ENCODE measurements at regions not wholly inside any gene's neighbourhood (a gene's known extent, or its start where the extent isn't known, plus 50 kb on each side); places are given as distances from the start of the nearest gene placed in this dataset.

DNA sequence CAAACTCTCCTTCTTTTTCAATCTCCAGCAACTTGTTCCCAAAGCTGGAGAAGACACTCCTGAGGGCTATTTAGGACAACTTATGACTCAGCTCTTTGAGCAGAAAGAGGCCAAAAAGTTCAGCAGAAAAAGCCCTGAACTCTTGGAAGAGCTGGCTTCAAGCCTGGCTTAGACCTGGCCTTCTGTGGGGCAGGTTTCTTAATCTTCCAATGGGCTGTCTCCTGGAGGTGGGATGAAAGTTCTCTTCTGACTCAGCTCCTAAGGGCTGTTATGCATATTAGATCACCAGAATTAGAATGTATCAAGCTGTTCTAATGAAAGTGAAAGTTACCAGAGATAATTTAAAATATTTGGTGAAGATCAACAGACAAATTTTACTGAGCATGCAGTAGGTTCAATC, 129.4 kb downstream of the RAD51AP2 start:
- Histone ChIP-seq H3K36me3 (replicated peaks; ENCODE audit: low read depth, low read length) (no peaks in the 10 kb centered on the region), H3K4me2 (ENCODE audit: low read length) (no peak overlapping the region), H3K27me3 (ENCODE audit: low read depth, low read length) (no peaks in the 10 kb centered on the region), H3K9ac (ENCODE audit: low read length) (no peak overlapping the region), H3K9me3 (ENCODE audit: insufficient read depth, low read length) (no peaks in the 10 kb centered on the region), H4K20me1 (ENCODE audit: insufficient read depth, low read length) (no peaks in the 10 kb centered on the region), H2AFZ (ENCODE audit: low read depth, low read length) (no peak overlapping the region), H3K79me2 (ENCODE audit: low read length) (no peaks in the 10 kb centered on the region), H3K27ac (ENCODE audit: low read length) (no peak overlapping the region), H3K4me3 (ENCODE audit: low read length) (no peak overlapping the region), H3K4me1 (ENCODE audit: low read length) (no peaks in the 10 kb centered on the region)
- TF ChIP-seq EZH2phosphoT487 (IDR thresholded peaks at IDR 0.05; ENCODE audit: low read depth), result no peak
- TF ChIP-seq, protein P1, sequence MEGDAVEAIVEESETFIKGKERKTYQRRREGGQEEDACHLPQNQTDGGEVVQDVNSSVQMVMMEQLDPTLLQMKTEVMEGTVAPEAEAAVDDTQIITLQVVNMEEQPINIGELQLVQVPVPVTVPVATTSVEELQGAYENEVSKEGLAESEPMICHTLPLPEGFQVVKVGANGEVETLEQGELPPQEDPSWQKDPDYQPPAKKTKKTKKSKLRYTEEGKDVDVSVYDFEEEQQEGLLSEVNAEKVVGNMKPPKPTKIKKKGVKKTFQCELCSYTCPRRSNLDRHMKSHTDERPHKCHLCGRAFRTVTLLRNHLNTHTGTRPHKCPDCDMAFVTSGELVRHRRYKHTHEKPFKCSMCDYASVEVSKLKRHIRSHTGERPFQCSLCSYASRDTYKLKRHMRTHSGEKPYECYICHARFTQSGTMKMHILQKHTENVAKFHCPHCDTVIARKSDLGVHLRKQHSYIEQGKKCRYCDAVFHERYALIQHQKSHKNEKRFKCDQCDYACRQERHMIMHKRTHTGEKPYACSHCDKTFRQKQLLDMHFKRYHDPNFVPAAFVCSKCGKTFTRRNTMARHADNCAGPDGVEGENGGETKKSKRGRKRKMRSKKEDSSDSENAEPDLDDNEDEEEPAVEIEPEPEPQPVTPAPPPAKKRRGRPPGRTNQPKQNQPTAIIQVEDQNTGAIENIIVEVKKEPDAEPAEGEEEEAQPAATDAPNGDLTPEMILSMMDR (IDR thresholded peaks at IDR 0.05; ENCODE audit: low read depth, low read length), result no peak

DNA sequence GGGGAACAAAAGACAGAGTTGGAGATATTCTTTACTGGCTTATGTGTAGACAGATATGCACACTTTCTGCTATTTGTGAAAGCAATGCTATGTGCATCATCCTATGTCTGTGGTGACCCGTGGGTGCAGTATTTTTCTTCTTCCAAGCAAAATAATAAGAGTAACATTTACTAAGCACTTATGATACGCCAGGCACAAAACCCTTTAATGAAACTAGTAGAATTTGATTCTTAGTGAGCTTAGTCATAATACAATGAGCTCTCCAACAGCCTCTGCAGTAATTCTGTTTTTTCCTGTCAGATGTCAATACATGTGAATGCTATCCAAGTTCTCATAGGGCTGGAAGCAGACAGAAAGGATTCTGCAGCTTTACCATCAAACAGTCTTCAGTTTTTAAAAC, 130.6 kb downstream of the RAD51AP2 start:
- no peaks in the 10 kb centered on the region for H3K36me3 ChIP-seq (replicated peaks; ENCODE audit: low read depth, low read length)

DNA sequence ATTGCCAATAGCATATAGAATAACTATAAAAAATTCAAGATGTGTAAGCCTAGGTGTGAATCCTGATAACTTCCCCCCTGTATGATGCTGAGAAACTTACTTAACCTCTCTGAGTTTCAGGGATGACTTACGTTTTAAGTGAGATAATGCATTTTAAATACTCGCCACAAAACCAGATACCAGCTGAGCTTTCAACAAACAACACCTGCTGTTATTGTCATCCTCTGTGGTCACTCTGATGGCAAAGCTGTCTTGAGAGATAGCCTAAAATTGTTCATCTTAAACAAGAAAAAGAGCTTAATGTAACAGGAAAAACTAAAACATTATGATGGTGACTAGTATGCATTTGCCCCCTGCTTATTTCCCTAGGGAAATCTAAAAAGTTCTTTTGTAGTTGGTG, 131.5 kb downstream of the RAD51AP2 start:
- H3K9ac ChIP-seq (ENCODE audit: low read length), result no peak overlapping the region
- no peak overlapping the region for H3K4me2 ChIP-seq (ENCODE audit: low read length)
- no peaks in the 10 kb centered on the region for H3K79me2 ChIP-seq (ENCODE audit: low read length)
- H4K20me1 ChIP-seq (ENCODE audit: insufficient read depth, low read length), result no peaks in the 10 kb centered on the region
- H2AFZ ChIP-seq (ENCODE audit: low read depth, low read length), result no peak overlapping the region
- H3K4me3 ChIP-seq (ENCODE audit: low read length), result no peak overlapping the region
- no peak for TF ChIP-seq EZH2phosphoT487 (IDR thresholded peaks at IDR 0.05; ENCODE audit: low read depth)
- TF ChIP-seq, protein P1 (IDR thresholded peaks at IDR 0.05; ENCODE audit: low read depth, low read length), result no peak
- no peak overlapping the region for H3K27ac ChIP-seq (ENCODE audit: low read length)
- H3K36me3 ChIP-seq (replicated peaks; ENCODE audit: low read depth, low read length), result no peaks in the 10 kb centered on the region
- no peaks in the 10 kb centered on the region for H3K4me1 ChIP-seq (ENCODE audit: low read length)
- no peaks in the 10 kb centered on the region for H3K27me3 ChIP-seq (ENCODE audit: low read depth, low read length)
- H3K9me3 ChIP-seq (ENCODE audit: insufficient read depth, low read length), result no peaks in the 10 kb centered on the region

More for the DNA sequence above, 130.6 kb downstream of the RAD51AP2 start:
- H3K9ac ChIP-seq (ENCODE audit: low read length), result no peak overlapping the region
- H3K79me2 ChIP-seq (ENCODE audit: low read length), result no peaks in the 10 kb centered on the region
- H3K4me3 ChIP-seq (ENCODE audit: low read length), result no peak overlapping the region
- no peak overlapping the region for H3K27ac ChIP-seq (ENCODE audit: low read length)
- no peak overlapping the region for H2AFZ ChIP-seq (ENCODE audit: low read depth, low read length)
- H3K9me3 ChIP-seq (ENCODE audit: insufficient read depth, low read length), result no peaks in the 10 kb centered on the region
- no peaks in the 10 kb centered on the region for H3K4me1 ChIP-seq (ENCODE audit: low read length)
- no peaks in the 10 kb centered on the region for H4K20me1 ChIP-seq (ENCODE audit: insufficient read depth, low read length)
- no peak for TF ChIP-seq EZH2phosphoT487 (IDR thresholded peaks at IDR 0.05; ENCODE audit: low read depth)
- TF ChIP-seq, protein P1 (IDR thresholded peaks at IDR 0.05; ENCODE audit: low read depth, low read length), result no peak
- H3K4me2 ChIP-seq (ENCODE audit: low read length), result no peak overlapping the region
- H3K27me3 ChIP-seq (ENCODE audit: low read depth, low read length), result no peaks in the 10 kb centered on the region

DNA sequence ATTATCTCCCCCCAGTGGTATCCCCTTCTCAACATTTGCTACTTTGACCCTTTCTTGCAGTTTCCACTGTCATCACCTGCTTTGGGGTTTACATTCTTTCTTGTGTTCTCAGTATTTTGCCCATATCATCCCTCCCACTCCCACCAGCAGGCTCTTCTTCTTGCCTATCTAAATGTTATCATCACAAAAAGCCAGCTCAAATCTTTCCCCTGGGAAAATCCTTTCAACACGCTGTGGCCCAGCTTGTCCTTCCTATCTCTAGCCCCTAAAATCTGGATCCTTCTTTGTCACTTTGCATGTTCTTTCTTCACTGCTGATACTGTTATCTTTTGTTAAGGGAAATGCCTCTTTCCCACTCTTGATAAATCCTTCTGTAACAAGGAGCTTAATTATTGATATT, 138.2 kb downstream of the RAD51AP2 start:
- no peak for TF ChIP-seq EZH2phosphoT487 (IDR thresholded peaks at IDR 0.05; ENCODE audit: low read depth)
- TF ChIP-seq, protein P1 (IDR thresholded peaks at IDR 0.05; ENCODE audit: low read depth, low read length), result no peak
- no peak overlapping the region for H3K27ac ChIP-seq (ENCODE audit: low read length)
- no peak overlapping the region for H3K4me2 ChIP-seq (ENCODE audit: low read length)
- H3K9ac ChIP-seq (ENCODE audit: low read length), result no peak overlapping the region
- H3K4me1 ChIP-seq (ENCODE audit: low read length), result no peaks in the 10 kb centered on the region
- no peak overlapping the region for H3K4me3 ChIP-seq (ENCODE audit: low read length)
- H3K27me3 ChIP-seq (ENCODE audit: low read depth, low read length), result no peaks in the 10 kb centered on the region
- H3K36me3 ChIP-seq (replicated peaks; ENCODE audit: low read depth, low read length), result no peaks in the 10 kb centered on the region
- no peaks in the 10 kb centered on the region for H3K79me2 ChIP-seq (ENCODE audit: low read length)
- no peaks in the 10 kb centered on the region for H4K20me1 ChIP-seq (ENCODE audit: insufficient read depth, low read length)
- no peak overlapping the region for H2AFZ ChIP-seq (ENCODE audit: low read depth, low read length)
- H3K9me3 ChIP-seq (ENCODE audit: insufficient read depth, low read length), result no peaks in the 10 kb centered on the region
